Heart left ventricle (tissue), 13 donors: ENCODE measurements at regions not wholly inside any gene's neighbourhood (a gene's known extent, or its start where the extent isn't known, plus 50 kb on each side); places are given as distances from the start of the nearest gene placed in this dataset.
A peak's percentile ranks its signal among the peaks of the same experiment; 100 is the strongest.

Source experiments
- CTCF ChIP-seq, 12 donors: fragments of 200-600 bp; sonication (generic) in 4 of 12; IDR thresholded peaks; one replicate each; pipeline versions ENCODE4 v1.5.0 to v1.8.0; 2018 to 2022; ENCODE audit warnings: antibody characterized with exemption in 12 of 12, mild to moderate bottlenecking in 5 of 12
- POLR2A ChIP-seq, 2 donors: fragments of 450-650 bp; IDR thresholded peaks; one replicate each; pipeline ENCODE4 v1.6.1; 2017; ENCODE audit warnings: antibody characterized with exemption in 2 of 2, mild to moderate bottlenecking in 2 of 2, moderate library complexity in 2 of 2
- donor health status: ischemic (EF 13 %, LVEDD 7.1; RV severe dilation, severe dysfunction).
- donor health status: DM: no; HTN: yes; CAD: no.
- donor health status: DM: no; HTN: no; CAD: no.
- donor health status: ischemic (EF 25% LVEDD 6.9; RV normal size, moderate dysfunction).
- donor health status: ischemic (EF 25% LVEDD 5.7; RV mildly dilated, moderate dysfunction).
- donor health status: ischemic (EF 35%, LVEDD 5.7; RV mildly dilated, moderate dysfunction).
- donor health status: nonischemic (EF 11% LVEDD 7.7; RV severe dilation, severe dysfunction).
- donor health status: DM: yes; HTN: yes; CAD: no.
- donor health status: PGD.
- donor health status: ischemic (EF 29% LVEDD 5.4; RV normal size, mild dysfunction).
- donor health status: nonischemic (EF 23%, LVEDD 6.1; RV moderate dilation, normal function).

- no peak for TF ChIP-seq POLR2A (IDR thresholded peaks at IDR 0.05)
- peak in 9 of 12 donors; percentile 8 to 51 (median 36) for TF ChIP-seq CTCF (IDR thresholded peaks at IDR 0.05)
Measured at GRCh38 chr4:24195991-24196736, 306.3 kb upstream of the PPARGC1A start.
